A673 (cell line): ENCODE measurements at regions not wholly inside any gene's neighbourhood (a gene's known extent, or its start where the extent isn't known, plus 50 kb on each side); places are given as distances from the start of the nearest gene placed in this dataset.

Experiments used
- BruUV-seq: library from RNA; stranded (reverse); fragments of 400-500 nt; replicated peaks from 2 replicates; lab custom pipeline; 2021; lab: Mats Ljungman, UMichigan
- CTCF ChIA-PET: fragments of 300-600 bp; sonication (Branson Sonifier 250); formaldehyde crosslinking; loops from one replicate; lab custom pipeline; 2022; ENCODE audit warnings: antibody characterized with exemption; lab: Charles Lee
- POLR2A ChIA-PET: fragments of 300-600 bp; sonication (Branson Sonifier 250); formaldehyde crosslinking; loops from one replicate; lab custom pipeline; 2022; ENCODE audit warnings: antibody characterized with exemption; ENCODE audit not compliant: low non-redundant PET; lab: Charles Lee
- DNase-seq: peaks from one replicate; pipeline ENCODE4 v3.0.0-alpha.2; 2015; ENCODE audit warnings: low spot score
- H3K27ac ChIP-seq: fragments of 200-600 bp; sonication (generic); 2 replicates; pipeline ENCODE4 v1.5.1; 2016; ENCODE audit warnings: mixed run types, low read depth, mild to moderate bottlenecking, mixed read lengths, antibody characterized with exemption, low read length; ENCODE audit not compliant: poor library complexity, severe bottlenecking
- H3K27me3 ChIP-seq: fragments of 200-600 bp; sonication (generic); replicated peaks from 2 replicates; pipeline ENCODE4 v1.6.1; 2017; ENCODE audit warnings: mixed run types, low read depth, mild to moderate bottlenecking, mixed read lengths, antibody characterized with exemption, low read length; ENCODE audit not compliant: insufficient read depth, poor library complexity
- H3K36me3 ChIP-seq: fragments of 200-600 bp; sonication (generic); 2 replicates; pipeline ENCODE4 v1.6.1; 2016; ENCODE audit warnings: mixed run types, mild to moderate bottlenecking, mixed read lengths, antibody characterized with exemption, low read length; ENCODE audit not compliant: insufficient read depth, poor library complexity, severe bottlenecking
- H3K4me1 ChIP-seq: fragments of 200-600 bp; sonication (generic); 2 replicates; pipeline ENCODE4 v1.6.1; 2017; ENCODE audit warnings: mixed run types, mild to moderate bottlenecking, mixed read lengths, antibody characterized with exemption, low read length; ENCODE audit not compliant: insufficient read depth, poor library complexity, severe bottlenecking
- H3K4me3 ChIP-seq: fragments of 200-600 bp; sonication (generic); 2 replicates; pipeline ENCODE4 v1.5.1; 2016; ENCODE audit warnings: low read depth, mixed run types, mild to moderate bottlenecking, mixed read lengths, low read length; ENCODE audit not compliant: poor library complexity, severe bottlenecking
- H3K9me3 ChIP-seq: fragments of 200-600 bp; sonication (generic); 2 replicates; pipeline ENCODE4 v1.6.1; 2016; ENCODE audit warnings: mixed run types, low read depth, mild to moderate bottlenecking, mixed read lengths, antibody characterized with exemption, low read length; ENCODE audit not compliant: poor library complexity, severe bottlenecking
- CTCF ChIP-seq: fragments of 300-800, 200-600 bp; sonication (generic); conservative IDR thresholded peaks from 2 replicates; pipeline ENCODE4 v1.5.1; 2017; ENCODE audit warnings: low read depth, mild to moderate bottlenecking, antibody characterized with exemption, low read length, moderate library complexity, mixed read lengths
- EZH2 ChIP-seq: fragments of 200-600 bp; sonication (generic); IDR thresholded peaks from 2 replicates; pipeline ENCODE4 v1.6.1; 2017; ENCODE audit warnings: borderline replicate concordance, low read depth, mild to moderate bottlenecking, mixed read lengths, antibody characterized with exemption, low read length; ENCODE audit not compliant: poor library complexity, severe bottlenecking
- intact Hi-C: fragments of 100-400 bp; cut with micrococcal nuclease; formaldehyde crosslinking; loops from one replicate; pipeline ENCODE4 v1.10.0; 2022; ENCODE audit not compliant: unreplicated experiment

DNA sequence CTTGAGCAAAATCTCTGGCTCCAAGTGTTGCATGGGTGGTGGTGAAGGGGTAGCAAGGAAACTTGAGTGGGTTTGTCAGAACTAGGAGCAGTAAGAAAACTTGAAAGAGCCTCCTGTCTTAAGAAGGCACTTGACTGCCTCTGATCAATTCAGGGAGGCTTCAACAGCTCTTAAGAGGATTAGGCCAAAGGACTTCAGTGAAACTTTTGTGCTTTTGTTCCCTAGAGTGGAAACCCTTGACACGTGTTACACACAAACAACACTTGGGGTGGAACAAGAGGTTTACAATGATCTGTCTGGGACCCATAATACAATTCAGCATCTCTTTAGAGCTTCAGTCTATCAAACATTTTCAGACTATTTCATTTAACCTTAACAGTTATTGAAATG, 80.1 kb upstream of the ARMC2 start:
- POLR2A ChIA-PET = no interaction called here
- Histone ChIP-seq H3K27ac (no peak overlapping the region), H3K9me3 (no peaks in the 10 kb centered on the region), H3K36me3 (no peaks in the 10 kb centered on the region), H3K4me1 (no peaks in the 10 kb centered on the region), H3K4me3 (no peak overlapping the region), H3K27me3 (no peaks in the 10 kb centered on the region)
- BruUV-seq = no TSS peak
- intact Hi-C loops = no loop called here
- no peak for DNase-seq
- no peak for TF ChIP-seq CTCF
- TF ChIP-seq EZH2 = no peak
- CTCF ChIA-PET = no interaction called here

DNA sequence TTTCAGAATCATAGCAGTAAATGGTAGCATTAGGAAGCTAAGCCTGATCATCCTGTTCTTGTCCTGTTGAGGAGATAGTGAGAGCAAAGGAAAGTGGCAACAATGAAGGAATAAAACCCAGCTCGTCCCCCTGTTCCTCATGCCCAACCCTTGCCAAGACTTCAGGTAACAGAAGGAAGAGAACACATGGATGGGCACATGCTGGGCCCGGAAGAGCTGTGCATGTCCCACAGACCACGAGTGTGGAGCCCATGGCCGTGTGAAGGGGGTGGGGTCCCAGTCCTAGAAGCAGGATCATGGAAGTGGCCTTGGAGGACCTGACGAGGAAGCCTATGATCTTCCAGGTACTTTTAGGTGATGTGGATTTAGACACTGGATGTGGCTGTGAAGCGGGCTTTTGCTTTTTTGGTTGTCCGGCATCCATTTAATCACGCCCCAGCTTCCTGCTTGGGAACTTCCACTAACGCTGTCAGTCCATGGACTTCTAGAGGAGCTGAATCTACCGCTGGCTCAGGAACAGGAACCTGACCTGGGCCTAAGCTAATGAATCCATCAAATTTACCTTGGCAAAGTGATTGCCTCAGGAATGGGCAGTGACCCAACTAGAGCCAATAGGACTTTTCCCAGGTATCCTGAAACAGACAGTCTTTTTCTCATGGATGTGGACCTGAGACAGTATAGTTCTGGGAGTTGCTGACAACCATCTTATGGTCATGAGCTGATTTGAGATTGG, 79.3 kb upstream of the ARMC2 start:
- H3K27me3 ChIP-seq = no peaks in the 10 kb centered on the region
- intact Hi-C loops = no loop called here
- CTCF ChIA-PET = no interaction called here
- TF ChIP-seq EZH2 = no peak
- no peak for TF ChIP-seq CTCF
- no peaks in the 10 kb centered on the region for H3K9me3 ChIP-seq
- POLR2A ChIA-PET = no interaction called here
- BruUV-seq = no TSS peak
- H3K36me3 ChIP-seq = no peaks in the 10 kb centered on the region
- H3K4me1 ChIP-seq = no peaks in the 10 kb centered on the region
- H3K4me3 ChIP-seq = no peak overlapping the region
- no peak for DNase-seq
- H3K27ac ChIP-seq = no peak overlapping the region

DNA sequence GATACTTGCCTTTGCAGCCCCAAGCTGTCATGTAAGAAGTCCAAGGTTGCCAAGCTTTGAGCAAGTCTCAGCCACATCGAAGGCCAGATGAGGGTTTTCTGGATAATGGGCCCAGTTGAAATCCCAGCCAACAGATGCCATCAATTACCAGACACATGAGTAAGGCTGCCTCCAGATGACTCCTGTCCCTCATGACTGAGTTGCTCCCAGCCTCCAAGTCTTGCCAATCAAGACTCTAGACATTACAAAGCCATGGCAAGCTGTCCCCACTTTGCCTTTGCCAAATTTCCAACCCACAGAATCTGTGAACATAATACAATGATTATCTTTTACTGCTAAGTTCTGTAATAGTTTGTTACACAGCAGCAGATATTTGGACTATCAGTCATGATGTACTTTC, 76.8 kb upstream of the ARMC2 start:
- intact Hi-C loops = no loop called here
- H3K36me3 ChIP-seq = no peaks in the 10 kb centered on the region
- no peak for TF ChIP-seq EZH2
- no peak for TF ChIP-seq CTCF
- POLR2A ChIA-PET = no interaction called here
- BruUV-seq = no TSS peak
- CTCF ChIA-PET = no interaction called here
- H3K9me3 ChIP-seq = no peaks in the 10 kb centered on the region
- H3K27ac ChIP-seq = no peak overlapping the region
- DNase-seq = no peak
- no peak overlapping the region for H3K4me3 ChIP-seq
- no peaks in the 10 kb centered on the region for H3K4me1 ChIP-seq
- H3K27me3 ChIP-seq = no peaks in the 10 kb centered on the region
